Activated CD4-positive, CD25-positive, alpha-beta regulatory T cell treated with anti-CD3 and anti-CD28 coated beads, Interleukin-2, amount 50 U/mL, for 16 hours (primary cell): ENCODE measurements at regions not wholly inside any gene's neighbourhood (a gene's known extent, or its start where the extent isn't known, plus 50 kb on each side); places are given as distances from the start of the nearest gene placed in this dataset.
"Not testable (repeated sequence)": the region's sequence is repeated elsewhere in the genome, so short reads cannot be mapped to it uniquely, and the experiment has no call there.

ENCODE experiments used
- DNase-seq: peaks from one replicate; pipeline ENCODE4 v3.0.0-alpha.2; 2020; ENCODE audit warnings: low read depth, low spot score

DNA sequence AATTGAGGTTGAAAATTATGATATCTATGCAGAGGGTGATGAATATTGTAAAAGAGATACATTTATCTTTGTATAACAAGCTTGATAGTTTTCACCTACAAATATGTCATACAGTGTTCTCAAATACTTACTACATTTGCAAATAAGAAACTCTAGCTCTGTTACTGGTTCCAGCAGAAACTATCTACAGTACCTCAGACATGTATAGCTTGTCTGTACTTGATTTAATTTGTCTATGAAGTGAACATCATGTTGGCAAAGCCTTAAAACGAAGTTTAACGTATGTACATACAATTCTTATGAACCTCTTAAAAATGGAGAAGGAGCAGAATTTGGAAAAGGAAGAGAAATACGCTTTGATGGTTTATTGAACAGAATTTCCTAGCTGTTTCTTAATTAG is 201.4 kb upstream of the MARCKS start:
- DNase-seq: no peak

DNA sequence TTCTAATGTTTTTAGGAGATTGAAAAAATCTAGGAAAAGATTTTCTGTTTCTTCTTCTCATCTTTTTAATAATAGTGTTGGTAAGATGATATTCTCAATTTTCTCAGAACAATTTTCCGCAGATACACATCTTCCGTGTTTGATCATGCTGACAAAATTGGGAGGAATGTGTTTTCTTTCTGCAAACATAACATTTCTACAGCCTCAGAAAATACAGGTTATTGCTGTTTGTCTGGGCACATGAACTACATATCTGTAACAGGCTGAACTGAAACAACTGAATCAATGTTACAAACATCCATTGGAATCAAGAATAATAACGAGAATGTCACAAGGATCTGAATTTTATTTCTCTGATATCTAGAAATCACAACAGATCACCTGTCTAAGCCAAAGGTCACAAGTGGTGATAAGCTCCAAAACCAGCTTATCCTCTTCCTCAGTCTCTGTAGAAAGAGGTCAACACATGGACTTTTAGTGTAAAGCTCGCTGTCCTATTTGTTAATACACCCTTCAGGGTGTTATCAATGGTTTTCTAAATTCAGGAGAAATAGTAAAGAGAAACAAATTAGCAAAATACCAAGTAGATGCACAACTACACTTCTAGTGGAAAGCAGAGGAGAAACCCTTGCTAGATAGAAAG is 197.3 kb upstream of the MARCKS start:
- no peak for DNase-seq

DNA sequence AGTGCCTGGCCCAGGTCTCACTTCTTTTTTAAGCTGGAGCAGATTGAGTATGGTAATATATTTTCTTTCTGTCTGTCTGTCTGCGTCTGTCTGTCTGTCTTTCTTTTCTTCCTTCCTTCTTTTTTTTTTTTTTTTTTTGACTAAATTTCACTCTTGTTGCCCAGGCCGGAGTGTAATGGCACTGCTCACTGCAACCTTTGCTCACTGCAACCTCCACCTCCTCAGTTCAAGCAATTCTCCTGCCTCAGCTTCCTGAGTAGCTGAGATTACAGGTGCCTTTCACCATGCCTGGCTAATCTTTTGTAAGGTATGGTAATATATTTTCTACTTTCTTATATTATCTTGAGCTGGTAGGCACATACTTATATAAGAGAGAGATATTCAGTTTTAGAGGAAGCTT is 196.3 kb upstream of the MARCKS start:
- no peak for DNase-seq

DNA sequence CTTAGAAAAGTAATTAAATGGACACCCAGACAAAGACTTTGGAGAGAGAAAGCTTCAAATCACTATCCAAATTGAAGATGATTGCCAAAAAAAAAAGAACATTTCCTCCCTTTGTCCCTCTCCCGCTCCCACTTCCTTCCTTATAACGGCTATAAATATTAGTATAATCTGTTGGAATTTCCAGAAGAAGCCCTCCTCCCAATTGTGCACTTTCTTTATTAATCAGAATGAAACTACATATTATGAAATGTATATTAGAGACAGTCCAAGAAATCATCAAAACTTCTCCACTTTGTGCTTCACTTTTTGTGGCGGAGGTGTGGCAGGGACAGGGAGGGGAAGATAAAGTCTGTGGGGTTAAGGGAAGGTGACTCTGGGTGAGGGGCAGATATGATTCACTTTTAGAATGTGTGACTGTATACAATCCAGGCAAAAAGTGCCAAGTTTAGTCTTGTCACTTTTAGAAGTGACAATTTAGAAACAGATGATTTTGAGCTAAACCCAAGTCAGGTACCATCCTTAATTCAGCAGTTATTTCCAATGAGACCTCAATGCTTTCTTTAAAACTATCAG is 195.0 kb upstream of the MARCKS start:
- DNase-seq: no peak

GRCh38 chr6:113662688-113663333 is 194.3 kb upstream of the MARCKS start:
- no peak for DNase-seq

DNA sequence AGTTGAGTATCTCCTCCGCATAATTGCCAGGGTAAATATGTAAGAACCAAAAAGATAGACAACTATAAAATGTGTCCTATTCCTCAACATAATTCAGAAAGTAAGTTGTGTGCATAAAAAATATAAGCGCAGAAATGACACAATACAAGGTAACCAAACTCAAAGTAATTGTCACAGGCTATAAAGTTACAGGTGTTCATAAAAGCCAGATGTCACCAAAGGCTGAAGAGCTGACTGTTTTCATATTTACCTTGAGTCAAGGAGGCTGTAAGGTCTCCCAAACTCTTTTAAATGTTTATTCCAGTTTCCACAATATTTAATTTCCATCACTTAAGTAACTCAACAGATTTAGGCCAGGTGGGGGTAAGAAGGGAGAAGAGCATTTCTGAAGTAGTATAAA is 192.2 kb upstream of the MARCKS start:
- DNase-seq: no peak

DNA sequence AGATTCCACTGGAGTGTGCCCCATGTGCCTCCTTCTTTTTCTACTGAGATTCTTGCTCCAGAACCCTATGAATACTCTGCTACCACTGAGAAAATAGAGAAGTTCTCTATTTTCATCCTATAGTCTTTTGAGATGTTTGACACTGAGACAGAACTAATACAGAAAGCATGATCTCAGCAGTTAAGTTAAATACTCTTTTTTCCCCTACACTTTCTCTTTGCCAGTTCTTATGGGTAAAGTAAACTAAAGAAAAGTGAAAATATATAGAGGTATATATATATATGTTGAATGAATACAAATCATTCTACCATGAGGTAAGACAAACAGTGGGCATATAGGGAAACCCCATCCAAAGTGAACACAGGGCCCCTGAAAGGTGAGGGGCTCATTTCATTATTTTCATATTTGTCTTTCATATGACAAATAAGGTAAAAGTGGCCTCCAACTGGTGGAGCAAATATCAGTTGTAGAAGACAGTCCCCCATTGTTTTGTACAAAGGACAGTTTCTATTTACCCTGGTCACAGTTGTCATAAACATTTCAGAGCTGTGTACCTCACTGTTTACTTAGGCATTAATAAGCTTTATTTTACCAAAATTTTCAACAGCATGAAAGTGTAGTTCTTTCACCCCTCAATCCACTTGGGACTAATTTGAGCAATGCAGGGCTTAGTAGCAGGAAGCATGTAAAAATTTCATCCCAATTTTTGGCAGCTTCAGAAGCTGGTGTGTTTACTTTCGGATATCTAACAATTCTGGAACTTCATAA is 188.3 kb upstream of the MARCKS start:
- DNase-seq: no peak

DNA sequence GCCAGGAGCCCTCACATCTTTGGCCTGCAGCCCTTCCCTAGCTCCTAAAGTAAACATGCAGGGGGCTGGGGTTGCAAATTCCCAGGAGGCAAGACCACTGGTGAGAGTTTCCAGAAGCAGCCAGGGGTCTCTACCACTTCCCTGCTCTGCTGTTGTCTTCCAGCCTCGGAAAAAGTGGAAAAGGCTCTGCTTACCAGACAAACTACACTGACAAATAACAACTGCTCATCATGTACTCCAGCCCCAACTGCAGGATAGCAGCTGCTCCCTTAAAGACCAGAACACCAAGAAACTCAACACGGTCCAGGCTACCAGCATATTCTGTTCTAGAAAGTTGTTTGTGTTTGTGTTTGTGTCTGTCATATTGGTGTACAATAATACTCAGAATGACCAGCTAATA is 187.5 kb upstream of the MARCKS start:
- no peak for DNase-seq

DNA sequence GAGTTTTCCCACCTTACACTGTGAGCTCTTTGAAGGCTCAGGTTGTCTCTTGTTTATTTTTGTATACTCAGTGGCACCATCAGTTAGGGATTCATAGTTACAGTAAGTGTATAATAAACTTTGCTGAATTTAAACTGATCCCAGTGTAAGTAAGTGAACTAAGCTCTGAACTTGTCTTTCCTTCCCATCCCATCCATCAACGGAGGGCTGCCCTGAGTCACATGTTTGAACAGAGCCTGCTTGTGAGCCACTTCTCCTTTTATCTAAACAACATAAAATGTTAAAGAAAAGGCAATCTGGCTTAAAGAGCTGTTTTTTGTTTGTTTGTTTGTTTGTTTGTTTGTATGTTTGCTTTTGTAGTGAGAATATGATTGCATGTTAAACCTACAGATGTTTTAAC is 185.7 kb upstream of the MARCKS start:
- no peak for DNase-seq

GRCh38 chr6:113672491-113673149 is 184.5 kb upstream of the MARCKS start:
- DNase-seq: no peak

DNA sequence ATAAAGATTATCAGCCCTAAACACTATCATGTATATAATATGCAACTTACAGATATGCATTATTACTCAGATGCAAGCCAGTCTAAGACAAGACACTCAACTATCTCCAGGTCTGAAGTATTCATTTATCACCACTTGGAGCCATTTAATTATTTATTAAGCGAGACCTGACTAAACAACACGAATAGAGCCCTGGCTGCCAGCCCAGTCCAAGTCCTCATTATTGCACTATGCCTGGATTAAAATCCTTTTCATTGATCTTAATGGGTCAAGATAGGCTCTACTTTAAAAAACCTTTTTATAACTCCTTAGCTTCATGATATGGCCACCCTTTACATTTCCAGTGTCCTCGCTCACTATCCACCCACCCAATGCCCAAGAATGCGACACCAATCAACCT is 183.1 kb upstream of the MARCKS start:
- no peak for DNase-seq

DNA sequence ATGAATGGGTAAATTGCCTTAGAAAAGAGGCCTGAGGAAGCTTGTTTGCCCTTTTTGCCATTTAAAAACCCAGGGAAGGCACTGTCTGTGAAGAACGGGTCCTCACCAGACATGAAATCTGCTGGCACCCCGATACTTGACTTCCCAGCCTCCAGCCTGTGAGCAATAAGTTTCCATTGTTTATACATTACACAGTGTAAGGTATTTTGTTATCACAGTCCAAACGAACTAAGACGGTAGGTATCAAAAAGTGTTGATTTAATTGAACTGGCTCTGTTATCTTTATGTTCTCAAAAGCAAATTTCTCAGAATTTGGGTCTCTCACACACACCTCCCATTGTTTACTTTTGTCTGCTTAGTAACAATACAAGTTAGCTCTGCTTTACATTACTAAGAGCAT is 181.1 kb upstream of the MARCKS start:
- no peak for DNase-seq

GRCh38 chr6:113676968-113677367 is 180.2 kb upstream of the MARCKS start:
- DNase-seq: no peak

- DNase-seq: no peak
Observed at GRCh38 chr6:113679051-113679450, 178.1 kb upstream of the MARCKS start.

GRCh38 chr6:113680301-113680700 is 176.8 kb upstream of the MARCKS start:
- no peak for DNase-seq

DNA sequence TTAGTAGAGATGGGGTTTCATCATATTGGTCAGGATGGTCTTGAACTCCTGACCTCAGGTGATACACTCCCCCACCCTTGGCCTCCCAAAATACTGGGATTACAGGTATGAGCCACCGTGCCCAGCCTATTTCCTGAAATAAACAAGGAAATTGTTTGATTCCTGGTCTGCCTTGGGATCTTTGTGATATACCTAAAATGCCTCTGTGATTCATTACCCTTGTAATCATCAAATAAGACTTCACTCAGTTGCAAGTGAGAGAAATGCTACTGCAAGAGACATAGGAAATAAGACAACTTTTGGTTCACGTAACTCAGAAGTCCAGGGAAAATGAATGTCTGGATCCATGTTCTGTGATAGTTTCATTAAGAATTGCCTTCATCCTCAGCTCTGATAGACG is 173.2 kb upstream of the MARCKS start:
- no peak for DNase-seq

DNA sequence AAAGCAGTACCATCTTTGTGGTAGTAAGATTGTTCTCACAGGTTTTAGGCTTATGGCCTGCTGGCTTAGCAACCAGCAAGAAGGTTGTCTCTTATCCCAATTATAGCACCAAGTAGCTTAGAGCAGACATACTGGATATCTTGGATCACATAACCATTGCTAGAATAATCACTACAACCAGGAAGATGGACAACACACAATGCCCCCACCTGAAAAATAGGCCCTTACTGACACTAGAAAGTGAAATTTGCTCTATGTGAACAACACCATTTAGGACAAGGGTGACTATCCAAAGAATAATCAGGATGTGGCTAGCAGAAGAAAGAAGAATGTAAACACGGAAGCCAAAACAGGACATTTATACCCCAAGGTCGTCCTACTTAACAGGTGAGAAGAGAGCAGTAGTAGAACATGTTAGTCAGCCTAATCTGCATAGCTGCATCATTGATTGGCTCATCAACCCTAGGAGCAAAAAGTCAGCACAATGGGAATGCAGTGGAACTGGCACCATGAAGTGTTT is 172.7 kb upstream of the MARCKS start:
- no peak for DNase-seq

DNA sequence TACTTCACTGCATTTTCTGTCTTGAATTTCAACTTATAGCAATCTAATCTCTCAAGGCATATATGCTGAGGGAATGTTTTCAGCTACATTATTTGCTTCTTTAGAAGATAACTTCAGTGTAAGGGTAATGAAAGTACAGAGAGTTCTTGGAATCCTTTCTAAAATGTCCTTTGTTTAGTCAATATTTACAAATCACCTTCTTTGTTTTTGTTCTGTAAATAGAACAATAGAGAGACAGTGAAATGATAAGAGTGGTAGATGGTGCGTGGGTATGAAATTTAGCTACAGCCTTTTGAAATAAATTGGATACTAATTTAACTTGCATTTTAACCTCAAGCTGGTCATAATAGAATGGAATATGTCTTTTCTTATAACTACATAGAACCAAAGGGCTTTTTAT is 171.1 kb upstream of the MARCKS start:
- DNase-seq: no peak

- DNase-seq: not testable (repeated sequence)
Observed at GRCh38 chr6:113689620-113690019, 167.5 kb upstream of the MARCKS start.

- DNase-seq: no peak
Observed at GRCh38 chr6:113690281-113691259, 166.6 kb upstream of the MARCKS start.

- no peak for DNase-seq
Observed at GRCh38 chr6:113691260-113691656, 165.9 kb upstream of the MARCKS start.
